Liver (tissue), 8 donors: ENCODE measurements at regions not wholly inside any gene's neighbourhood (a gene's known extent, or its start where the extent isn't known, plus 50 kb on each side); places are given as distances from the start of the nearest gene placed in this dataset.

Experiments
- DNase-seq: peaks from one replicate; pipeline ENCODE4 v3.0.0-alpha.2; 2017; ENCODE audit warnings: low spot score
- H3K27ac ChIP-seq, 2 donors: one replicate each; pipeline ENCODE4 v1.7.0; 2013; ENCODE audit warnings: inconsistent platforms in 2 of 2, low read length in 2 of 2, control low read depth in 1 of 2, low read depth in 1 of 2, mild to moderate bottlenecking in 1 of 2
- H3K27me3 ChIP-seq, 4 donors: one replicate each; pipeline versions ENCODE4 v1.6.1 to v1.7.0; 2013; ENCODE audit warnings: low read length in 3 of 4, inconsistent platforms in 1 of 4, mild to moderate bottlenecking in 1 of 4, moderate library complexity in 1 of 4; ENCODE audit not compliant: control insufficient read depth in 4 of 4, insufficient read depth in 4 of 4
- H3K36me3 ChIP-seq, 4 donors: one replicate each; pipeline versions ENCODE4 v1.6.1 to v1.7.0; 2013; ENCODE audit warnings: low read length in 3 of 4, mild to moderate bottlenecking in 3 of 4, low read depth in 1 of 4, moderate library complexity in 1 of 4; ENCODE audit not compliant: control insufficient read depth in 4 of 4, insufficient read depth in 3 of 4
- H3K4me1 ChIP-seq, 4 donors: one replicate each; pipeline versions ENCODE4 v1.6.1 to v1.7.0; 2013; ENCODE audit warnings: low read length in 3 of 4, mild to moderate bottlenecking in 3 of 4, moderate library complexity in 1 of 4; ENCODE audit not compliant: control insufficient read depth in 4 of 4, insufficient read depth in 4 of 4
- H3K4me3 ChIP-seq, 3 donors: one replicate each; pipeline versions ENCODE4 v1.6.1 to v1.7.0; 2013; ENCODE audit warnings: low read length in 3 of 3, control low read depth in 1 of 3, low read depth in 1 of 3, mild to moderate bottlenecking in 1 of 3
- H3K9ac ChIP-seq, 2 donors: one replicate each; pipeline ENCODE4 v1.7.0; 2013; ENCODE audit warnings: low read length in 2 of 2, mild to moderate bottlenecking in 2 of 2, moderate library complexity in 2 of 2, control low read depth in 1 of 2, low read depth in 1 of 2
- H3K9me3 ChIP-seq, 4 donors: one replicate each; pipeline versions ENCODE4 v1.6.1 to v1.7.0; 2013; ENCODE audit warnings: low read length in 3 of 4; ENCODE audit not compliant: control insufficient read depth in 4 of 4
- EGR1 ChIP-seq, 2 donors: IDR thresholded peaks; 2 replicates each; pipeline ENCODE4 v1.6.1; 2016 to 2018; ENCODE audit warnings: antibody characterized with exemption in 2 of 2, low read depth in 2 of 2
- FOXA1 ChIP-seq: IDR thresholded peaks from 2 replicates; pipeline ENCODE4 v1.6.1; 2016; ENCODE audit warnings: antibody characterized with exemption
- FOXA2 ChIP-seq: IDR thresholded peaks from 2 replicates; pipeline ENCODE4 v1.6.1; 2016; ENCODE audit warnings: antibody characterized with exemption
- GABPA ChIP-seq, 2 donors: IDR thresholded peaks in 1 of 2; conservative IDR thresholded peaks in 1 of 2; 2 replicates each; pipeline ENCODE4 v1.6.1; 2016; ENCODE audit warnings: antibody characterized with exemption in 2 of 2, mild to moderate bottlenecking in 1 of 2, moderate library complexity in 1 of 2
- HNF4A ChIP-seq, 2 donors: conservative IDR thresholded peaks; 2 replicates each; pipeline ENCODE4 v1.6.1; 2016; ENCODE audit warnings: antibody characterized with exemption in 2 of 2, mild to moderate bottlenecking in 2 of 2
- HNF4G ChIP-seq: IDR thresholded peaks from 2 replicates; pipeline ENCODE4 v1.6.1; 2016; ENCODE audit warnings: antibody characterized with exemption
- JUND ChIP-seq, 2 donors: IDR thresholded peaks; 2 replicates each; pipeline ENCODE4 v1.6.1; 2016; ENCODE audit warnings: antibody characterized with exemption in 2 of 2
- NR2F2 ChIP-seq: IDR thresholded peaks from 2 replicates; pipeline ENCODE4 v1.6.1; 2016; ENCODE audit warnings: antibody characterized with exemption
- RAD21 ChIP-seq, 2 donors: IDR thresholded peaks; 2 replicates each; pipeline ENCODE4 v1.6.1; 2016; ENCODE audit warnings: antibody characterized with exemption in 2 of 2, mild to moderate bottlenecking in 2 of 2
- RXRA ChIP-seq, 2 donors: IDR thresholded peaks; 2 replicates each; pipeline ENCODE4 v1.6.1; 2017 to 2018; ENCODE audit warnings: antibody characterized with exemption in 2 of 2, mild to moderate bottlenecking in 1 of 2
- SP1 ChIP-seq: IDR thresholded peaks from 2 replicates; pipeline ENCODE4 v1.6.1; 2018; ENCODE audit warnings: antibody characterized with exemption, mild to moderate bottlenecking
- TAF1 ChIP-seq: conservative IDR thresholded peaks from 2 replicates; pipeline ENCODE4 v1.6.1; 2016; ENCODE audit warnings: antibody characterized with exemption, mild to moderate bottlenecking
- YY1 ChIP-seq: IDR thresholded peaks from 2 replicates; pipeline ENCODE4 v1.6.1; 2016; ENCODE audit warnings: antibody characterized with exemption, mild to moderate bottlenecking
- WGBS: extraction: QIAGEN DNeasy Blood & Tissue Kit; methylation state at CpG from one replicate; pipeline ENCODE4 v1.1.7; 2013; 5-methylcytosine and 5-hydroxymethylcytosine counted together
- TF ChIP-seq, protein P1 (sequence below): fragments of 150-350 bp; IDR thresholded peaks from 2 replicates; pipeline ENCODE4 v1.5.1; 2017; ENCODE audit warnings: improper control_type of control experiment, low read depth, low read length; ENCODE audit not compliant: missing input control
- TF ChIP-seq, protein P2 (sequence below): IDR thresholded peaks from 2 replicates; pipeline ENCODE4 v1.6.1; 2016; ENCODE audit warnings: antibody characterized with exemption
- TF ChIP-seq, protein P3 (sequence below): IDR thresholded peaks from 2 replicates; pipeline ENCODE4 v1.6.1; 2016; ENCODE audit warnings: antibody characterized with exemption, mild to moderate bottlenecking
- TF ChIP-seq, protein P4 (sequence below): IDR thresholded peaks from 2 replicates; pipeline ENCODE4 v1.6.1; 2016; ENCODE audit warnings: antibody characterized with exemption
- TF ChIP-seq, protein P5 (sequence below): IDR thresholded peaks from 2 replicates; pipeline ENCODE4 v1.6.1; 2016; ENCODE audit warnings: antibody characterized with exemption
- donor health status: healthy.
- donor health status: healthy.
- donor health status: healthy.
- donor health status: healthy.
- donor health status: healthy.

DNA sequence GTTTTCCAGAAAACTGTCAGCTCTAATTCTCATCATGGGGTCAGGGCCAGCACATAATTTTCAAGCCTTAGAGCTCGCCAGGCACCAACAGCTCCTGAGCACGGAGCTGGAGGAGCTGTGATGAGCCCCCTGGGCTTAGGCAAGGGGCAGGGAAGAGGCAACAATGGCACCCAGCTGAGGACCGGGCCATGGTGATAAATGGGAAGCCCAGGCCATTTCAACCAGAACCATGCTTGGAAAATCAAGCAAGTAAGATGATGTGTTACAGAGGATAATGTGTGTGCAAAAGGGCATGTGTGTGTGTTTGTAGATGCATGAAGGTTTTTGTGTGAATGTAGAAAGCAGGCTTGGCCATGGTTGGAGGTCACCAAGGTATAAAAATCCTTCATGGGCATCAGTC, 66.8 kb upstream of the UBAC2 start:
- DNase-seq, result no peak
- WGBS, result 88% methylated on average over 3 of the region's 3 CpGs
- no peak overlapping the region for H3K9ac ChIP-seq
- no peak for TF ChIP-seq HNF4G
- TF ChIP-seq TAF1, result no peak
- TF ChIP-seq, protein P1, sequence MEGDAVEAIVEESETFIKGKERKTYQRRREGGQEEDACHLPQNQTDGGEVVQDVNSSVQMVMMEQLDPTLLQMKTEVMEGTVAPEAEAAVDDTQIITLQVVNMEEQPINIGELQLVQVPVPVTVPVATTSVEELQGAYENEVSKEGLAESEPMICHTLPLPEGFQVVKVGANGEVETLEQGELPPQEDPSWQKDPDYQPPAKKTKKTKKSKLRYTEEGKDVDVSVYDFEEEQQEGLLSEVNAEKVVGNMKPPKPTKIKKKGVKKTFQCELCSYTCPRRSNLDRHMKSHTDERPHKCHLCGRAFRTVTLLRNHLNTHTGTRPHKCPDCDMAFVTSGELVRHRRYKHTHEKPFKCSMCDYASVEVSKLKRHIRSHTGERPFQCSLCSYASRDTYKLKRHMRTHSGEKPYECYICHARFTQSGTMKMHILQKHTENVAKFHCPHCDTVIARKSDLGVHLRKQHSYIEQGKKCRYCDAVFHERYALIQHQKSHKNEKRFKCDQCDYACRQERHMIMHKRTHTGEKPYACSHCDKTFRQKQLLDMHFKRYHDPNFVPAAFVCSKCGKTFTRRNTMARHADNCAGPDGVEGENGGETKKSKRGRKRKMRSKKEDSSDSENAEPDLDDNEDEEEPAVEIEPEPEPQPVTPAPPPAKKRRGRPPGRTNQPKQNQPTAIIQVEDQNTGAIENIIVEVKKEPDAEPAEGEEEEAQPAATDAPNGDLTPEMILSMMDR, result no peak
- no peak for TF ChIP-seq RAD21 (IDR thresholded peaks at IDR 0.05)
- TF ChIP-seq, protein P2, sequence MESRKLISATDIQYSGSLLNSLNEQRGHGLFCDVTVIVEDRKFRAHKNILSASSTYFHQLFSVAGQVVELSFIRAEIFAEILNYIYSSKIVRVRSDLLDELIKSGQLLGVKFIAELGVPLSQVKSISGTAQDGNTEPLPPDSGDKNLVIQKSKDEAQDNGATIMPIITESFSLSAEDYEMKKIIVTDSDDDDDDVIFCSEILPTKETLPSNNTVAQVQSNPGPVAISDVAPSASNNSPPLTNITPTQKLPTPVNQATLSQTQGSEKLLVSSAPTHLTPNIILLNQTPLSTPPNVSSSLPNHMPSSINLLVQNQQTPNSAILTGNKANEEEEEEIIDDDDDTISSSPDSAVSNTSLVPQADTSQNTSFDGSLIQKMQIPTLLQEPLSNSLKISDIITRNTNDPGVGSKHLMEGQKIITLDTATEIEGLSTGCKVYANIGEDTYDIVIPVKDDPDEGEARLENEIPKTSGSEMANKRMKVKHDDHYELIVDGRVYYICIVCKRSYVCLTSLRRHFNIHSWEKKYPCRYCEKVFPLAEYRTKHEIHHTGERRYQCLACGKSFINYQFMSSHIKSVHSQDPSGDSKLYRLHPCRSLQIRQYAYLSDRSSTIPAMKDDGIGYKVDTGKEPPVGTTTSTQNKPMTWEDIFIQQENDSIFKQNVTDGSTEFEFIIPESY, result no peak
- TF ChIP-seq, protein P3, sequence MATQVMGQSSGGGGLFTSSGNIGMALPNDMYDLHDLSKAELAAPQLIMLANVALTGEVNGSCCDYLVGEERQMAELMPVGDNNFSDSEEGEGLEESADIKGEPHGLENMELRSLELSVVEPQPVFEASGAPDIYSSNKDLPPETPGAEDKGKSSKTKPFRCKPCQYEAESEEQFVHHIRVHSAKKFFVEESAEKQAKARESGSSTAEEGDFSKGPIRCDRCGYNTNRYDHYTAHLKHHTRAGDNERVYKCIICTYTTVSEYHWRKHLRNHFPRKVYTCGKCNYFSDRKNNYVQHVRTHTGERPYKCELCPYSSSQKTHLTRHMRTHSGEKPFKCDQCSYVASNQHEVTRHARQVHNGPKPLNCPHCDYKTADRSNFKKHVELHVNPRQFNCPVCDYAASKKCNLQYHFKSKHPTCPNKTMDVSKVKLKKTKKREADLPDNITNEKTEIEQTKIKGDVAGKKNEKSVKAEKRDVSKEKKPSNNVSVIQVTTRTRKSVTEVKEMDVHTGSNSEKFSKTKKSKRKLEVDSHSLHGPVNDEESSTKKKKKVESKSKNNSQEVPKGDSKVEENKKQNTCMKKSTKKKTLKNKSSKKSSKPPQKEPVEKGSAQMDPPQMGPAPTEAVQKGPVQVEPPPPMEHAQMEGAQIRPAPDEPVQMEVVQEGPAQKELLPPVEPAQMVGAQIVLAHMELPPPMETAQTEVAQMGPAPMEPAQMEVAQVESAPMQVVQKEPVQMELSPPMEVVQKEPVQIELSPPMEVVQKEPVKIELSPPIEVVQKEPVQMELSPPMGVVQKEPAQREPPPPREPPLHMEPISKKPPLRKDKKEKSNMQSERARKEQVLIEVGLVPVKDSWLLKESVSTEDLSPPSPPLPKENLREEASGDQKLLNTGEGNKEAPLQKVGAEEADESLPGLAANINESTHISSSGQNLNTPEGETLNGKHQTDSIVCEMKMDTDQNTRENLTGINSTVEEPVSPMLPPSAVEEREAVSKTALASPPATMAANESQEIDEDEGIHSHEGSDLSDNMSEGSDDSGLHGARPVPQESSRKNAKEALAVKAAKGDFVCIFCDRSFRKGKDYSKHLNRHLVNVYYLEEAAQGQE, result no peak
- no peak for TF ChIP-seq FOXA2
- TF ChIP-seq NR2F2, result no peak
- TF ChIP-seq, protein P4, sequence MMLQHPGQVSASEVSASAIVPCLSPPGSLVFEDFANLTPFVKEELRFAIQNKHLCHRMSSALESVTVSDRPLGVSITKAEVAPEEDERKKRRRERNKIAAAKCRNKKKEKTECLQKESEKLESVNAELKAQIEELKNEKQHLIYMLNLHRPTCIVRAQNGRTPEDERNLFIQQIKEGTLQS, result no peak
- TF ChIP-seq, protein P5, sequence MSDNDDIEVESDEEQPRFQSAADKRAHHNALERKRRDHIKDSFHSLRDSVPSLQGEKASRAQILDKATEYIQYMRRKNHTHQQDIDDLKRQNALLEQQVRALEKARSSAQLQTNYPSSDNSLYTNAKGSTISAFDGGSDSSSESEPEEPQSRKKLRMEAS, result no peak
- no peak for TF ChIP-seq JUND (IDR thresholded peaks at IDR 0.05)
- no peak for TF ChIP-seq HNF4A (conservative IDR thresholded peaks at IDR 0.05)
- no peak for TF ChIP-seq SP1
- no peak for TF ChIP-seq EGR1 (IDR thresholded peaks at IDR 0.05; ENCODE audit: low read depth in 2 of 2)
- TF ChIP-seq RXRA (IDR thresholded peaks at IDR 0.05), result no peak
- TF ChIP-seq FOXA1, result no peak
- no peak for TF ChIP-seq GABPA (IDR thresholded peaks at IDR 0.05 in 1 of 2, conservative IDR thresholded peaks at IDR 0.05 in 1 of 2)
- TF ChIP-seq YY1, result no peak
- peaks cover 0 to 2% (median 0%) of the 10 kb centered on the region in 4 donors for H3K27me3 ChIP-seq
- no peak overlapping the region for H3K4me3 ChIP-seq
- H3K27ac ChIP-seq, result no peak overlapping the region
- H3K36me3 ChIP-seq, result no peaks in the 10 kb centered on the region
- no peaks in the 10 kb centered on the region for H3K9me3 ChIP-seq
- no peaks in the 10 kb centered on the region for H3K4me1 ChIP-seq
